HepG2 (cell line): ENCODE measurements at regions not wholly inside any gene's neighbourhood (a gene's known extent, or its start where the extent isn't known, plus 50 kb on each side); places are given as distances from the start of the nearest gene placed in this dataset.

Experiments
- ATAC-seq: fragments of 200-7000 bp; cut with Tn5 transposase; 3 replicates; pipeline ENCODE4 v1.9.1; 2020; ENCODE audit warnings: mild to moderate bottlenecking, moderate library complexity
- BruUV-seq: library from RNA; stranded (reverse); fragments of 400-500 nt; replicated peaks from 2 replicates; lab custom pipeline; 2021; lab: Mats Ljungman, UMichigan
- CTCF ChIA-PET: fragments of 300-600 bp; formaldehyde crosslinking; extraction: SDS; loops from one replicate; lab custom pipeline; 2021; ENCODE audit warnings: low total read pairs, inconsistent platforms, low intra/inter-chr PET ratio; lab: Yijun Ruan, JAX
- POLR2A ChIA-PET: fragments of 350-600 bp; sonication (Branson Sonifier 250); formaldehyde crosslinking; loops from one replicate; lab custom pipeline; 2020; ENCODE audit warnings: antibody characterized with exemption, inconsistent platforms; lab: Yijun Ruan, JAX
- DNase-seq: peaks from one replicate; pipeline ENCODE4 v3.0.0-alpha.2; 2015; ENCODE audit warnings: low spot score
- FAIRE-seq: peaks from 3 replicates; lab custom pipeline; 2011; peaks lifted over from hg19 to GRCh38; lab: Jason Lieb, UNC
- H2AFZ ChIP-seq: one replicate; pipeline ENCODE4 v1.6.1; 2011; ENCODE audit warnings: low read length, inconsistent platforms
- H3K27ac ChIP-seq: fragments of 300-600 bp; 3 replicates; pipeline ENCODE4 v1.8.0; 2011; ENCODE audit warnings: mixed run types, mild to moderate bottlenecking, mixed read lengths, low read length, inconsistent platforms; ENCODE audit not compliant: insufficient read depth; ENCODE audit errors: extremely low read length
- H3K27me3 ChIP-seq, 2 experiments: fragments of 200-600 bp in 1 of 2; 2 replicates in 1 of 2; 3 replicates in 1 of 2; pipeline versions ENCODE4 v1.6.0 to v1.8.0; 2011; ENCODE audit warnings: low read length in 2 of 2, mild to moderate bottlenecking in 2 of 2, moderate library complexity in 2 of 2, inconsistent platforms in 1 of 2; ENCODE audit not compliant: insufficient read depth in 2 of 2, control insufficient read depth in 1 of 2
- H3K36me3 ChIP-seq, 2 experiments: fragments of 200-600 bp in 1 of 2; replicated peaks in 1 of 2; 2 replicates in 1 of 2; 3 replicates in 1 of 2; pipeline versions ENCODE4 v1.5.1 to v1.8.0; 2011; ENCODE audit warnings: low read length in 2 of 2, inconsistent platforms in 1 of 2; ENCODE audit not compliant: insufficient read depth in 2 of 2, control insufficient read depth in 1 of 2
- H3K4me1 ChIP-seq: 2 replicates; pipeline ENCODE4 v1.5.1; 2012; ENCODE audit warnings: low read length, inconsistent platforms; ENCODE audit not compliant: insufficient read depth
- H3K4me2 ChIP-seq: 2 replicates; pipeline ENCODE4 v1.6.0; 2011; ENCODE audit warnings: low read depth, low read length, inconsistent platforms
- H3K4me3 ChIP-seq, 3 experiments: fragments of 200-600 bp in 1 of 3; sonication (generic), shearing (Covaris generic) in 1 of 3; replicated peaks in 1 of 3; 2 replicates each; pipeline ENCODE4 v1.5.1; 2011 to 2016; ENCODE audit warnings: low read length in 3 of 3, inconsistent platforms in 2 of 3, low read depth in 2 of 3, mild to moderate bottlenecking in 2 of 3, control low read depth in 1 of 3, mixed read lengths in 1 of 3; ENCODE audit not compliant: insufficient read depth in 1 of 3
- H3K79me2 ChIP-seq: one replicate; pipeline ENCODE4 v1.6.1; 2011; ENCODE audit warnings: low read length, inconsistent platforms; ENCODE audit not compliant: insufficient read depth
- H3K9ac ChIP-seq: 2 replicates; pipeline ENCODE4 v1.6.0; 2011; ENCODE audit warnings: mild to moderate bottlenecking, low read depth, low read length, inconsistent platforms; ENCODE audit not compliant: insufficient read depth
- H3K9me3 ChIP-seq: 2 replicates; pipeline ENCODE4 v1.5.1; 2012; ENCODE audit warnings: mild to moderate bottlenecking, low read length
- H4K20me1 ChIP-seq: 2 replicates; pipeline ENCODE4 v1.6.0; 2011; ENCODE audit warnings: inconsistent platforms, mild to moderate bottlenecking, low read length, moderate library complexity; ENCODE audit not compliant: insufficient read depth
- ARID2 ChIP-seq: sonication (generic); formaldehyde crosslinking; IDR thresholded peaks from 2 replicates; pipeline ENCODE4 v1.8.1; 2022; ENCODE audit warnings: mild to moderate bottlenecking, missing genetic modification reagents, borderline replicate concordance
- ARNTL ChIP-seq: sonication (generic); formaldehyde crosslinking; IDR thresholded peaks from 2 replicates; pipeline ENCODE4 v1.4.0; 2020; ENCODE audit warnings: mild to moderate bottlenecking, missing genetic modification reagents
- FOXA1 ChIP-seq, 2 experiments: fragments of 450-650 bp in 1 of 2; sonication (generic) in 1 of 2; formaldehyde crosslinking in 1 of 2; IDR thresholded peaks; 2 replicates each; pipeline versions ENCODE4 v1.4.0 to v1.6.1; 2016 to 2020; ENCODE audit warnings: missing genetic modification reagents in 1 of 2
- HHEX ChIP-seq: IDR thresholded peaks from 2 replicates; pipeline ENCODE4 v1.6.1; 2016; ENCODE audit warnings: control low read depth
- KDM2A ChIP-seq: sonication (generic); formaldehyde crosslinking; IDR thresholded peaks from 2 replicates; pipeline ENCODE4 v1.4.0; 2020; ENCODE audit warnings: low read depth, missing genetic modification reagents, borderline replicate concordance
- NFYB ChIP-seq: sonication (generic); formaldehyde crosslinking; IDR thresholded peaks from 2 replicates; pipeline ENCODE4 v1.4.0; 2020; ENCODE audit warnings: missing genetic modification reagents
- PAWR ChIP-seq: sonication (generic); formaldehyde crosslinking; IDR thresholded peaks from 2 replicates; pipeline ENCODE4 v1.4.0; 2020; ENCODE audit warnings: missing genetic modification reagents, mild to moderate bottlenecking, borderline replicate concordance
- ZFAT ChIP-seq: sonication (generic); formaldehyde crosslinking; conservative IDR thresholded peaks from 2 replicates; pipeline ENCODE4 v1.8.1; 2023; ENCODE audit warnings: missing genetic modification reagents, inconsistent platforms
- ZNF124 ChIP-seq: sonication (generic); formaldehyde crosslinking; IDR thresholded peaks from 2 replicates; pipeline ENCODE4 v1.4.0; 2020; ENCODE audit warnings: missing genetic modification reagents
- ZNF761 ChIP-seq: sonication (generic); formaldehyde crosslinking; conservative IDR thresholded peaks from 2 replicates; pipeline ENCODE4 v1.4.0; 2020; ENCODE audit warnings: mild to moderate bottlenecking, missing genetic modification reagents
- WGBS: methylation state at CpG from one replicate; pipeline ENCODE4 v1.1.6; 2017; ENCODE audit warnings: low lambda C conversion rate; 5-methylcytosine and 5-hydroxymethylcytosine counted together
- in situ Hi-C: cut with HindIII; loops from 2 replicates; pipeline ENCODE4 v1.10.0; 2017; ENCODE audit warnings: low pct_unique_long_range_greater_than_20kb; ENCODE audit not compliant: extremely low pct_ligation_motif_present
- intact Hi-C: fragments of 100-400 bp; cut with micrococcal nuclease; formaldehyde crosslinking; loops from one replicate; pipeline ENCODE4 v1.10.0; 2022; ENCODE audit not compliant: unreplicated experiment
- TF ChIP-seq, protein P1 (sequence below): IDR thresholded peaks from 2 replicates; pipeline ENCODE4 v1.4.0; 2020; ENCODE audit warnings: mild to moderate bottlenecking, missing genetic modification reagents
- TF ChIP-seq, protein P2 (sequence below): sonication (generic); formaldehyde crosslinking; IDR thresholded peaks from 2 replicates; pipeline ENCODE4 v1.4.0; 2020; ENCODE audit warnings: mild to moderate bottlenecking, missing genetic modification reagents

DNA sequence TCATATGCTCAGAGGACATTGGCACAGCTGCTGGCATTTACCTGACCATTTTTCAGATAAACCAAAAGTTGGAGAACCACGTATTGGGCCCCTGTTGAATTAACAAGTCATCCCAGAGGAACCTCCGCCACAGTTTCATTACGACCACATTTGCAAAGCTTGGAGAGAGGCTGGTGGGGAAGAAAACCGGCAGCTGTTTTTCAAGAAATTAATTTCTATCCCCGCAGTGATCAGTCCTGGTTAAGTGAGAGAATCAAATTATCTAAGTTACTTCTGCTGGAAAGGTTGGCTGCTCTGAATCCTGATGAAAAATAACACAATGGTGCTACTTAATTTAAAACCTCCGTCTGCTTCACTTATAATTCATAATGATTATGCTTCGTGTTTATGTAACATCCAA, 737.1 kb upstream of the AUTS2 start:
- no TSS peak for BruUV-seq
- WGBS: 41% methylated on average over 7 of the region's 7 CpGs
- intact Hi-C loops (no loop called here), in situ Hi-C loops (no loop called here)
- no peak for DNase-seq
- TF ChIP-seq HHEX (CRISPR knock-in tag): no peak
- TF ChIP-seq, protein P1, sequence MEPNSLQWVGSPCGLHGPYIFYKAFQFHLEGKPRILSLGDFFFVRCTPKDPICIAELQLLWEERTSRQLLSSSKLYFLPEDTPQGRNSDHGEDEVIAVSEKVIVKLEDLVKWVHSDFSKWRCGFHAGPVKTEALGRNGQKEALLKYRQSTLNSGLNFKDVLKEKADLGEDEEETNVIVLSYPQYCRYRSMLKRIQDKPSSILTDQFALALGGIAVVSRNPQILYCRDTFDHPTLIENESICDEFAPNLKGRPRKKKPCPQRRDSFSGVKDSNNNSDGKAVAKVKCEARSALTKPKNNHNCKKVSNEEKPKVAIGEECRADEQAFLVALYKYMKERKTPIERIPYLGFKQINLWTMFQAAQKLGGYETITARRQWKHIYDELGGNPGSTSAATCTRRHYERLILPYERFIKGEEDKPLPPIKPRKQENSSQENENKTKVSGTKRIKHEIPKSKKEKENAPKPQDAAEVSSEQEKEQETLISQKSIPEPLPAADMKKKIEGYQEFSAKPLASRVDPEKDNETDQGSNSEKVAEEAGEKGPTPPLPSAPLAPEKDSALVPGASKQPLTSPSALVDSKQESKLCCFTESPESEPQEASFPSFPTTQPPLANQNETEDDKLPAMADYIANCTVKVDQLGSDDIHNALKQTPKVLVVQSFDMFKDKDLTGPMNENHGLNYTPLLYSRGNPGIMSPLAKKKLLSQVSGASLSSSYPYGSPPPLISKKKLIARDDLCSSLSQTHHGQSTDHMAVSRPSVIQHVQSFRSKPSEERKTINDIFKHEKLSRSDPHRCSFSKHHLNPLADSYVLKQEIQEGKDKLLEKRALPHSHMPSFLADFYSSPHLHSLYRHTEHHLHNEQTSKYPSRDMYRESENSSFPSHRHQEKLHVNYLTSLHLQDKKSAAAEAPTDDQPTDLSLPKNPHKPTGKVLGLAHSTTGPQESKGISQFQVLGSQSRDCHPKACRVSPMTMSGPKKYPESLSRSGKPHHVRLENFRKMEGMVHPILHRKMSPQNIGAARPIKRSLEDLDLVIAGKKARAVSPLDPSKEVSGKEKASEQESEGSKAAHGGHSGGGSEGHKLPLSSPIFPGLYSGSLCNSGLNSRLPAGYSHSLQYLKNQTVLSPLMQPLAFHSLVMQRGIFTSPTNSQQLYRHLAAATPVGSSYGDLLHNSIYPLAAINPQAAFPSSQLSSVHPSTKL (CRISPR knock-in tag): no peak
- TF ChIP-seq, all 625 proteins: peak for 0
- no peaks in the 10 kb centered on the region for H3K4me1 ChIP-seq
- H3K9me3 ChIP-seq: peaks cover 3% of the 10 kb centered on the region; the same call in 1 of the 2 replicates
- no peak overlapping the region for H2AFZ ChIP-seq
- H3K79me2 ChIP-seq: no peaks in the 10 kb centered on the region
- no peak for ATAC-seq
- CTCF ChIA-PET: no interaction called here
- POLR2A ChIA-PET: no interaction called here
- H3K36me3 ChIP-seq: no peaks in the 10 kb centered on the region
- no peak for FAIRE-seq
- no peak overlapping the region for H3K4me2 ChIP-seq
- no peak overlapping the region for H3K27ac ChIP-seq
- no peak overlapping the region for H3K4me3 ChIP-seq
- no peaks in the 10 kb centered on the region for H3K27me3 ChIP-seq
- no peaks in the 10 kb centered on the region for H4K20me1 ChIP-seq
- no peak overlapping the region for H3K9ac ChIP-seq

DNA sequence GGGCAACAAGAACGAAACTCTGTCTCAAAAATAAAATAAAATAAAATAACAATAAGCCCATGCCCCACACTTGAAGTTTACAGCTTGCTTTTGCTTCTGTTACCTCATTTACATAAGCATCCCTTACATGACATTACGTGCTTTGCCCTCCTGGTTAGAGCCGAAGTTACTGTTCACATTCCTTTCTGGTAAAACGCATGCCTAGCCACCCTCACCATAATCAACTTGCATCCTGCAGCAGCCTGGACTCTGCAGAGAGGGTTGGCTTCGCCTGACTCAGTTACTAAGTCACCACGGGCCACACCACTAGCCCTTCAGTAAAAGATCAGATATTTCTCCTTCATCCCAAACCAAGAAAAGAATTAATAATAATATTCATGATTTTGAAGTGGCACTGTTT, 736.0 kb upstream of the AUTS2 start:
- WGBS: 2% methylated on average over 6 of the region's 6 CpGs
- Histone ChIP-seq H3K4me2 (no peak overlapping the region), H3K27ac (no peak overlapping the region), H3K4me1 (no peaks in the 10 kb centered on the region), H3K36me3 (no peaks in the 10 kb centered on the region), H3K27me3 (no peaks in the 10 kb centered on the region), H2AFZ (no peak overlapping the region), H3K9me3 (peaks cover under 1% of the 10 kb centered on the region; the same call in 1 of the 2 replicates), H4K20me1 (no peaks in the 10 kb centered on the region), H3K79me2 (no peaks in the 10 kb centered on the region), H3K9ac (no peak overlapping the region), H3K4me3 (no peak overlapping the region)
- BruUV-seq: no TSS peak
- no peak for TF ChIP-seq ARID2 (CRISPR knock-in tag)
- no peak for TF ChIP-seq ZNF761 (CRISPR knock-in tag)
- no peak for TF ChIP-seq ARNTL (CRISPR knock-in tag)
- TF ChIP-seq NFYB (CRISPR knock-in tag): no peak
- TF ChIP-seq PAWR (CRISPR knock-in tag): no peak
- TF ChIP-seq, protein P2, sequence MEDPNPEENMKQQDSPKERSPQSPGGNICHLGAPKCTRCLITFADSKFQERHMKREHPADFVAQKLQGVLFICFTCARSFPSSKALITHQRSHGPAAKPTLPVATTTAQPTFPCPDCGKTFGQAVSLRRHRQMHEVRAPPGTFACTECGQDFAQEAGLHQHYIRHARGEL (CRISPR knock-in tag): no peak
- TF ChIP-seq KDM2A (CRISPR knock-in tag): no peak
- TF ChIP-seq FOXA1 (IDR thresholded peaks at IDR 0.05): no peak
- TF ChIP-seq FOXA1 (CRISPR knock-in tag; IDR thresholded peaks at IDR 0.05): no peak
- TF ChIP-seq ZNF124 (CRISPR knock-in tag): no peak
- TF ChIP-seq ZFAT (CRISPR knock-in tag): no peak
- in situ Hi-C loops (no loop called here), intact Hi-C loops (no loop called here)
- FAIRE-seq: no peak
- CTCF ChIA-PET: no interaction called here
- DNase-seq: no peak
- ATAC-seq: no peak
- POLR2A ChIA-PET: no interaction called here
